DLD1 (cell line): ENCODE measurements at regions not wholly inside any gene's neighbourhood (a gene's known extent, or its start where the extent isn't known, plus 50 kb on each side); places are given as distances from the start of the nearest gene placed in this dataset.

ENCODE experiments used
- in situ Hi-C: cut with HindIII; loops from 2 replicates; pipeline ENCODE4 v1.10.0; 2017; ENCODE audit warnings: low sequenced_read_pairs

DNA sequence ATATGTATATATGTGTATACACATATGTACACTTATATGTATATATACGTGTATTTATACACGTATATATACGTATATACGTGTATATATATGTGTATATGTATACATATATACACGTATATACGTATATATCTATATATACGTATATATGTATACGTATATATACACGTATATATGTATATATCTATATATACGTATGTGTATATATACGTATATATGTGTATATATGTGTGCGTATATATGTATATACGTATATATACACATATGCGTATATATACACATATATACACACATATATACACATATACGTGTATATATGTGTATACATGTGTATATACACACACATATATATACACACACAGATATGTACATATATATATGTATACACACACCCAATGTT, 348.0 kb upstream of the LCORL start:
- in situ Hi-C loops, result no loop called here

DNA sequence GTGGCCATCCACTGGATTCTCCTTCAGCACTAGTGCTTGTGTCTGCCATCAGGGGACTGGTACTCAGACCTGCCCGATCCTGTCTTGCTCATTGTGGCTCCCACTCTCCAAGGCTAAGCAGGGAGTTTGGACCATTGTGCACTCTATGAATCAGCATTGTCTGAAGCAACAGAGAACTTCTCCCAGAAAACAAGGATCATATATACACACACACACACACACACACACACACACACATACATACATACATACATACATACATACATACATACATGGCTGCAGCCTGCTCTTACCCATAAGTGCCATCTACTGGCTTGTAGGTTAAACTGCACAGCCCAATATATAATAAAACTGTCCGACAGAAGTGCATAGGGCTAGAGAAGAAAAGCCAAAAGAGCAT, 345.3 kb upstream of the LCORL start:
- in situ Hi-C loops, result no loop called here

DNA sequence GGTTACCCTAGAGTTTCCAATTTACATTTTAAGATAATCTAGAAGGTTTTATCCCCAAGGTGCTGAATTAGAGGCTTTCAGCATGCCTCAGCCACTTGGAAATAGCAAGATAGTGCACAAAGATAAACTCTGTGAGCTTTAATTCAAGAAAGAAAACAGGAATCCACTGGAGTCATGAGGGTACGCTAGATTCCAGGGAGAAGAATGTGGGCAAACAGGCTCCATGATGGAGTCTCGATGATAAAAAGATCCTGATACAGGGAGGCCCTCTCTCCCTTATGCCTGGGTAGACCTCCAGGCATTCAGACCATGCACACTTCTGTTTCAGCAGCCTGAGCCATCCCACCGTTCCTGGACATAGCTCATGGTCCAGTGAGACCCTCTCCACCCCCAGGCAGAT, 344.6 kb upstream of the LCORL start:
- in situ Hi-C loops, result no loop called here

DNA sequence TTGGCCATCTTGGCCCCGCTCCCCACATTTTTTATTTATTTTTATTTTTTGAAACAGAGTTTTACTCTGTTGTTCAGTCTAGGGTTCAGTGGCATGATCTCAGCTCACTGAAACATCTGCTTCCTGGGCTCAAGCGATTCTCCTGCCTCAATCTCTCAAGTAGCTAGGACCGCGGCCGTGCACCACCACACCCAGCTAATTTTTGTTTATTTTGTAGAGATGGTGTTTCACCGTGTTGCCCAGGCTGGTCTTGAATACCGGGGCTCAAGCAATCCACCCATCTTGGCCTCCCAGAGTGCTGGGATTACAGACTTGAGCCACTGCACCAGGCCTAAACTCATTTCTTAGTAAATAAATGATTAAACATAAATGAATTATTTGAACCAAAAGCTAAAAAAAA, 322.0 kb upstream of the LCORL start:
- in situ Hi-C loops, result no loop called here

DNA sequence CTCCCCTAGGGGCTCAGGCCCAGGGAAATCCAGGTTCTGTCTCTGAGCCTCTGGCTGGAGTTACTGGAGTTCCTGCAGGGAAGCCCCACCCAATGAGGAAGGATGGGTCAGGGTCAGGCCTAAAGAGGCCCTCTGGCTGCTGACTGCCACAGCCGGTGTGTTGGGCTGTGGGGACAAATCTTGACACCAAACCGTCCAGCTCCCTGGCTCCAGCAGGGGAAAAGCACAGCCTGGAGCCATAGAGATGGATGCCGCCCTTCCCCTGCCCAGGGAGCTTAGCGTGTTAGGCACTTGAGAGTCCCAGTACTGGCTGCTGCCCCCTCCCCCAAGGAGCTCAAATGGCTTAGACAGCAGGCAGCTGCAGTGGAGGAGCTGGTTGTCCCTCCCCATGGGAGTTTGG, 321.3 kb upstream of the LCORL start:
- in situ Hi-C loops, result no loop called here

DNA sequence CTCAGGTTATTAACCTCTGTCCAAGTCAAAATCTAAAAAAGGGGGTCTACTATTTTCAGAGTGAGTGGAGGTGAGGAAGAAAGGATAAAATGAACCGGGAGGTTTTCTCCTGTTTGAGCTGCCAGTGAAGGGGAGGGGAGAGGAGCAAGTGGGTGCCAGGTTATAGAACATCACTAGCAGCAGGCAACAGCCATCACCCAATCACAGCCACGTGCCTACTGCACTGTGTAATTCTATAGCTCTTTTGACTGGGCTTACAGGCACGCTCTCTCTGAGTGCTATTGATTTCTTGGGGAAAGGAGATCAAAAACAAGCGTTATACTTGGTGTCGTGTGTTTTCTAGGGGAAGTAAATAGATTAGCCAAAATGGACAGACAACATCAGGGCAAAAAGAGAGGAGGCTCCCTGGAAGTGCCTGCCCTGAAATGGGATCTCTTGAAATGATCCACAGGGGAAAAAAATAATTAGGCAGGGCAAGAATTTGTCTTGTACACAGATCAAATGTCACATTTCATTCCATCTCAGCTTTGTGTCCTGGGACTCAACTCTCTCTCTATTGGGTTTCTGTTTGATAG, 300.5 kb upstream of the LCORL start:
- in situ Hi-C loops, result no loop called here

DNA sequence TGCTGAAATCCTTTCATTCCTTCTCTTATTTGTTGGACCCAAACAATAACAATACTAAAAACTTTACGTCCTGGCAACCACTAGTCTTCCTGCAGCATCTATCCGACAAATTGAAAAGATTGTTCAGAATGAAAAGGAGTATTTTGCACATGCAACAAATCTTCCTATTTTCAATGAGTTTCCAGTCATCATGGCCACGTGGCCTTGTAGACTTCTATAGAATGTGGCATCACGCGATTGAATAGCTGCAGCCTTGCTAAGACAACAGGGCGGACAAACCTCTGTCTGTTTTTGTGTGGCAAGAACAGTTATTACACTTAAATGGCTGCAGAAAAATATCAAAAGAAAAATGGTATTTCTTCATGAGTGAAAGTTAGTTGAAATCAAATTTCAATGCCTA, 297.9 kb upstream of the LCORL start:
- in situ Hi-C loops, result no loop called here

DNA sequence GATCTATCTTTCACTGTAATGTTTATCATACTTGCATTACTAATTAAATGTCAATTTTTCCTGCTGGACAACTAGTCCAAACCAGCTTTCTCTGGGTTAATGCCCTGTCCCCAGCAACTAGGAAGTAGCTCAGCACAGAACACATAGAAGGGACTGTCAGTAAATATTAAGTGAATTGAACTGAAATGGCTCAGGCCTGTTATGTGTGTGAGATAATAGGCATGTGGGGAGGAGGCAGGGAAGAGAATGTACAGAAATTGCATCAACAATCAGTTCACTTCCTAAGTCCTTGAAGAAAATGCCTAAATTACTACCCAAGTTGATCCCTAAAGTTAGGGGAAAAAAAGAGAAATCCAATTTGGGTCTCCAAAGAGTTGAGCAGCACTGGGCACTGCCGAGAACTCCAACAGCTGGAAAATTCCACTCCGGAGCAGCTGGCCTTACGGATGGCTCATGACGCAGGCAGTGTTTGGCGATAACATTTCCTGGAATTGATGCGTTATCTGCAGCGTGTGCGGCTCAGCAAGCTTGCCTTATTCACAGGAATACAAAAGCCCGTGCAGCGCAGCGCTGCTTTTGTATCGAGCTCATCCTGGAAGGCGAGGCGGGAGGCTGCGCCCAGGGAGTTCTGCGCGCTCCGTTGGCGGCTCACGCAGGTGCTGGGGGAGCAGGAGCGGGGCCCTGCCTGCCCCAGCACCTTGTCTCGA, 297.3 kb upstream of the LCORL start:
- in situ Hi-C loops, result no loop called here

DNA sequence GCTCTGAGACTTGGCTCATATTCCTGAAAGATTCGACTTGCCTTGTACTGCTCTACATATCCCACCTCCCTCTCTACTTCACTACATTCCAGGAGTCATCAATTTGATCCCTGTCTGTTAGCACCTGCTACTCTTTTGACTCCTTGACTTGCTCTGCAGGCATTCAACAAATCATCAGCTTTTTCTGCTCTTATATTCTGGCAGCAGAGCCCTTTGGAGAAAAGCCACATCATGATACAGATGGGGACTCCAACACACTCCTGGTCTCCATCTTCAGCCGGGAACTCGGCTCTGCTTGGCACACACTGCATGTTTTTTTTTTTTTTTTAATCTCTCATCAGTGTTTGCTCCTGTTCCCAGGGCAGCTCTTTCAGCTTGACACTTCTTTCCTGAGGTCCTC, 293.2 kb upstream of the LCORL start:
- in situ Hi-C loops, result no loop called here

DNA sequence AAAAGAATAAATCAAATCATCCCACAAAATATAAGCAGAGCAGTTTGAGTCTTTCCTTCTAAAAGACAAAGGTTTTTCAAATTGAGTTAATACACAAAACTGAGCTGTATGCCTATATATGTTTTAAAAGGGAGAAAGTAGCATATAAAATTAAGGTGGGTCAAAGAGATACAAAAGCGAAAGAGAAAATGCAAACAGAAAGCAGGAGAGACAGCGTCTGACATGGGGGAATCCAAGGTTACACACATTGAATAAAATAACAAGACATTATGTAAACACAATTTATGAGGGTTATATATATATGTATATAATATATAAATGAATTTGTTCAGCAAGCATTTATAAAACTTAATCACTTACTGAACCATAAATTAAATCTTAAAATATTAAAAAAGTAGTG, 276.1 kb upstream of the LCORL start:
- in situ Hi-C loops, result no loop called here

DNA sequence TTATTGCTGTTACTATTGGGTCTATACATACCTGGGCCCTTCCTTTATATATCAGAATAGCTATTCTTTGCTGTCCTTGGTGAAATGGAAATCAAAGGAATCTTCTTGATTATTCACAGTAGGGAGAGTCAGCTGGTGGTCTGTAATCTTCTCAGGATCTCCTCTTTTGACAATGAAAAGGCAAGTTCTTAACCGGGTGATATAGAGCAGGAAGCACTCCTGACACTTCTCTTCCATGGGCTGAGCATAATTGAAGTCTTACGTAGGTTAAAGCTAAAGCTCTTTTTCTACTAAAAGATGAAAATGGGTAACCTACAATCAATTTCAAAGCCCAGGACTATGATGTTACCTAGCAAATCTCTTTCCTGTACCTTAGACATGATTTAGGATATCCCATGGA, 274.9 kb upstream of the LCORL start:
- in situ Hi-C loops, result no loop called here

DNA sequence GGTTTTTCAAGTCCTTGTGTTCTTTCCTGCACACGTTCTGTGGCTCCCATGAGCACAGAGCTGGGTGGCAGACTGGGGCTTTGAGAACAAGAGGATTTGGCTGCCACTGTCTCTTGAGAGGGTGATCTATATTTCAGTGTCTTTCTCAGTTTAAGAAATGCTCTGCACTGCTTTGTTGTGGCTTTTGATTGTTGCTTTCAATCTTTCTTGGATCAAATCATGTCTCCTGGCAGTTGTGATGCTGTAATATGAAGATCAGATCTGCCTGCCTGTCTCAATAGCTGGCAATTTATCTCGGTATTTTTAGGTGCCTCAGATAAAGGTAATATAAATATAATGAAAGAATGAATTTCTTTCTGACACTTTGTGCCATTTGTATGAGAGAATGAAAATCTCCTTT, 273.3 kb upstream of the LCORL start:
- in situ Hi-C loops, result no loop called here

DNA sequence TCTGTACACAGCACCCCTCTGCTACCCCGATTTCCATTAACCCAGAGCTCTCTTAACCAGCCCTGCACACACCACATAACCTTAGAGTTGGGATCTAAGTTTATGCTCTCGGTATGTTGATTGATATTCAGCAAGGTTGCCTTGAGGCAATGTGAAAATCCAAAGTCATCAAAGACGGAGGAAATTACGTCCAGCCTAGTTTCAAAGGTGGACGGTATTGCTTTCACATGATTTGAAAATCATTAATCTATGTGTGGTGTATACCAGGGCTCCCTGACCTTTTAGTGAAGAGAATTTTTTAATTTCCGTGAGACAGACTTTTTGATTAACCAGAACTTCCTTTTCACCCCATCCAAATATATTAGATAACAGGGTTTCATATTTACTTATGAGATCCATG, 272.5 kb upstream of the LCORL start:
- in situ Hi-C loops, result no loop called here

DNA sequence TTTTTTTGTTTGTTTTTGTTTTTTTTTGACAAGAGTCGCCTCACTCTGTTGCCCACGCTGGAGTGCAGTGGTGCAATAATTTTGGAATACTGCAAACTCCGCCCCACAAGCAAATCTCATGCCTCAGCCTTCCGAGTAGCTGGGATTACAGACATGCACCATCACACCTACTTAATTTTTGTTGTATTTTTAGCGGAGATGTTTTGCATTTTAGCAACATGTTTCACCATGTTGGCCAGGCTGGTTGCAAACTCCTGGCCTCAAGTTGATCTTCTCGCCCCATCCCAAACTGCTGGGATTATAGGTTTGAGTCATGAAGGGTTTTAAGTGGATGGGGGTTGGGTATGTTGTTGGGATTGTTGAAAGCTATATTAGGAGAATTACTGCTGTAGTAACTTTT, 270.9 kb upstream of the LCORL start:
- in situ Hi-C loops, result no loop called here

DNA sequence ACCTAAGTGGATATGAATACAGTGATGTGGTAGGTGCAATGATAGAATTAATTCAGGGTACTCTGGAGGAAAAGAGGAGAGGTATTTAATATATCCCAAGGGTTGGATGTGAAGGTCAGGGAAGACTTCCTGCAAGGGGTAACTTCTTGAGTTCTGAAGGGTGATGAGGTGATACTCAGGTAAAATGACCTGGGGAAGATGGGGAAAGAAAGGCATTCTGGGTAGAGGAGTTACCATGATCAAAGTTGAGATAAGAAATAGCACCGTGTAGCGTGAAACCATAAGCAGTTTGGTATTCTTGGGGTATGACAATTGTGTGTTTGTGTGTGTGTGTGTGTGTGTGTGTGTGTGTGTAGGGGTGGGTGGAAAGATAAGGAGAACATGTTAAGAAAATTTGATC, 270.4 kb upstream of the LCORL start:
- in situ Hi-C loops, result no loop called here

DNA sequence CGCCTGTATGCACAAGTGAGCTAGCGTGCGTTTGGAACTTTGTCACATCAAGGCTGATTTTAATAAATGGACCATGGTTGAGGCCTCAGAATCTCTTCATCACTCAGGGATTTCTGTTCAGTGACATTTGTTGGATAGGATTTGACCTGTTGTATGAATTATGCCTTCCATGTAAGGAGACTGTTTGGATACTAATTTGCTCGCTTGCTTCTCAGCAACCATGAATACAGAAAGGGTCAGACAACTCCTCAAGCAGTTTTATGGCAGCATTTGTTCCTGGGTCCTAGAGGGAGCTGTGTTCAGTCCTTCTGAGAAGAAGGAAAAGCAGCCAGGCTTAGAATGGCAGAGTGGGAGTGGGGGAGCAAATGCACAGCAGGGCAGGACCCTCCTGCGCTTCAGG, 269.7 kb upstream of the LCORL start:
- in situ Hi-C loops, result no loop called here

DNA sequence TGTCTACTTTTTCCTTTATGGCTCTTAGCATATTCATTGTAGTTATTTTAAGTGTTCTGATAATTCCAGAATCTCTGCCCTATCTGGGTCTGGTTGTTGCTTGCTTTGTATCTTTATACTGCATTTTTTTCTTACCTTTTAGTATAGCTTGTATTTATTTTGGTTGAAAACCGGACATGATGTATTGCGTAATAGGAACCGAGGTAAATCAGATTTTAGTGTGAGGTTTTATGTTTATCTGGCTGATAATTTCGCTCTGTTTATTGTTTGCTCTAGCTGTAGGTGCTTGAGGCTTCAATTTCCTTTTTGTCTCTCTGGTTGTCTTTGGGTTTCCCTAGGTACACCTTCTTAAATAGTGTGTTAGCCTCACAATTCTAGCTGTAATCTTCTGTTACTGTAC, 263.8 kb upstream of the LCORL start:
- in situ Hi-C loops, result no loop called here

DNA sequence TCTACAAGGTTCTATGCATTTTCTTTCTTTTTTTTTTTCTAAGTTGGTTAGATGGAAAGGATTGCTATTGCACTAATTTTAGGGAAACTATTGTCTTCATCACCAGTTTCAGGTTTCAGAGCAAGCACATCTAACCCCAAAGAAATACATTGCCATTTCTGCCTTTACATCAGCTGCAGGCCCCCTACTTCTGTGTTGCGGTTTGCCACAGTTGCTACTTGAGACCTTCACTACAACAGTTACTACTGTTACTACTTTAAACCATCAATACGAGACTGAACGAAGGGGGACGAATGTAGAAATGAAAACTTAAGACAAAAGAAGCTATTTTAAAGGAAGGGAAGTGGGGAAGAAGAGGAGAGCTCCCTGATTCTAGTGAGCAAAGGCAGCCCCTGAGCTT, 256.7 kb upstream of the LCORL start:
- in situ Hi-C loops, result no loop called here

DNA sequence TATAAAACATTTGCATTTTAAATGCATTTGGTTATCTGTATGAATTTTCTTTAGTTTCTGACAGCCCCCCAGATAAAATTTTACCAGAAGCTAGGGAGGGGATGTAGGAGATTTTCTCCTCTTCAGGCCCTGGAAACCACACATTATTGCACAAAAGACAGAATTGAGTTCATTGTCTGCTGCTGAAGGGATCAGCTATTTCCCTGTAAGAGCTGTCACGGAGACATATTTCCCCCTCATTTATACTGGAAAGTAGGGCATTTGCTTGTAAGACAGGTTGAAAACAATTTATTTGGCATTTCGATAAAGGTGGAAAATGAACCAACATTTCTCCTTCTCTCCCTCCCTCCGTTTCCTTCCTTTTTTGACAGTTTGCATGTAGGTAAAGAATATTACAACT, 241.3 kb upstream of the LCORL start:
- in situ Hi-C loops, result no loop called here

DNA sequence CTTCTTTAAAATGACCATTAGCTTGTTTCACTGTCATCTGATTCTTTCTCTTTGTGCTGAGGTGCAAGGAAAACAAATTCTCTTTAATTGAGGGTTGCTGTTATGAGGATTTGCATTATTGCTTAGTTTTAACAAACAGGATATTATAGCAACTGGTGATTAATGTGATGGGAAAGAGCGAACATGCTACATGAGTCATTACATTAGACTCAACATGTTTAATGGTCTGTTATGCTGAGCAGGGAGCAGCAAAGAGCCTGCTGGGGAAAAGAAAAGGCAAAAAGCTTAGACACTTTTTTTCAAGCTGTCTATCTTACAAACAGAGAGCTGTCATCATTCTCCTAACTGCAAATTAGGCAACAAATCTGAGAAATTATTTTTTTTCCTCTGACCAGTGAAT, 230.5 kb upstream of the LCORL start:
- in situ Hi-C loops, result no loop called here

DNA sequence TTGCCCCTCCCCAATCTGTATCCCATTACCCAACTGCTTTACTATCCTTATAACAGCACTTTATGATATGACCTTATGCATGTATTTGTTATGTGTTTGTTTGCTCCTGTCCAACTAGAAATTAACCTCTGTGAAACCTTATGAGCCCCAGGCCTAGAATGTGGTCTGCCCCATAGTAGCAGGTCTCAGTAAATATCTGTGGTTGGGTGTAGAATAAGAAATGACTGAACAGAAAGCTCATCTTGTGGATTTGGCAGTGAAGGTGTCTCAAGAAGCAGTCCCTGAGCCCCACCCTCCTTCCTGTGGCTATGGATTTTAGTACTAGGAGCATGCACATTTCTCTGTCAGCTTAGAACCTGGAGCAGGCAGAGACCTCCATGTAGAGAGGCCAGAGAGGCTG, 229.0 kb upstream of the LCORL start:
- in situ Hi-C loops, result no loop called here

DNA sequence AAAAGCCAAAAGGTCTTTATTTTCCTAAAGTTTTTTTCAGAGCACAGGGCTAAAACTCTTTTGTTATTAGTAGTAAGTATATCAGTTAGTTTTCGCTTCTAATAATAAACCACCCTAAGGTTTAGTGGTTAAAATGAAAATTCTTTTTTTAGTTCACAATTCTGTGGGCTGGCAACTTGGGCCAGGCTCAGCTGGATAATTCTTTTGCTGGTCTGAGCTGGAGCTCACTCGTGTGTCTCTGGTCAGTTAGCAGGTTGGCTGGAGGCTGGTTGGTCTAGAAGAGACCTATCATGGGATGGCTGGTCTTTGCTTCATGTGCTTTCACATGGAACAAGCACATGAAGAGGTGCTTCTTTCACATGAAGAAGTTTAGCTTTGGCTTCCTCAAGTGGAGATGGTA, 227.1 kb upstream of the LCORL start:
- in situ Hi-C loops, result no loop called here

DNA sequence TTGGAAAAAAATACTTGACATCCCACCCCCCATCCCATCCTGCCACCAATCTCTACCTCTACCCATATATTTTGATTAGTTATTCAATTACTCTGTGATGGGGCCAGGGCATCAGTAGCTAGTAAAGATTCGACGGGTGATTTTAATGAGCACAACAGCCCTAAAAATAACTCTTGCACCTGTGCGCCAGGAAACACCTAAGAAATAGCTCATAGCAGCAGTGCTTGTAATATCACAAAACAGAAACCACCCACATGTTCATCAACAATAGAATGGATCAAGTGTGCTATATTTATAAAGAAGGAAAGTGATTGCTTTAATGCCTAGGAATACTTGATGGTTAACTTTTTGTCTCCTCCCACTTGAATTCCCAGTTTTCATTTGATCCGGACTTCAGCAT, 225.6 kb upstream of the LCORL start:
- in situ Hi-C loops, result no loop called here
